DND-41 (cell line): ENCODE measurements at regions not wholly inside any gene's neighbourhood (a gene's known extent, or its start where the extent isn't known, plus 50 kb on each side); places are given as distances from the start of the nearest gene placed in this dataset.

Experiments used
- ATAC-seq: fragments of 200-7000 bp; cut with Tn5 transposase; 3 replicates; pipeline ENCODE4 v1.9.1; 2021; ENCODE audit warnings: low read depth; ENCODE audit not compliant: insufficient read depth
- DNase-seq: peaks from one replicate; pipeline ENCODE4 v3.0.0-alpha.2; 2020
- H2AFZ ChIP-seq: 2 replicates; pipeline ENCODE4 v1.6.0; 2012; ENCODE audit warnings: low read depth, low read length
- H3K27ac ChIP-seq: 2 replicates; pipeline ENCODE4 v1.5.1; 2012; ENCODE audit warnings: low read length, inconsistent platforms
- H3K27me3 ChIP-seq: fragments of 200-600 bp; sonication (generic); 2 replicates; pipeline ENCODE4 v1.6.0; 2012; ENCODE audit warnings: low read length, mild to moderate bottlenecking, inconsistent platforms; ENCODE audit not compliant: insufficient read depth, poor library complexity
- H3K36me3 ChIP-seq: 2 replicates; pipeline ENCODE4 v1.5.1; 2012; ENCODE audit warnings: low read length, inconsistent platforms; ENCODE audit not compliant: insufficient read depth
- H3K4me1 ChIP-seq: 2 replicates; pipeline ENCODE4 v1.5.1; 2012; ENCODE audit warnings: mild to moderate bottlenecking, low read length; ENCODE audit not compliant: insufficient read depth
- H3K4me2 ChIP-seq: 2 replicates; pipeline ENCODE4 v1.6.0; 2012; ENCODE audit warnings: mild to moderate bottlenecking, moderate library complexity, low read length, inconsistent platforms; ENCODE audit not compliant: insufficient read depth
- H3K4me3 ChIP-seq, 2 experiments: fragments of 200-600 bp in 1 of 2; shearing (Covaris generic) in 1 of 2; 2 replicates each; pipeline ENCODE4 v1.5.1; 2012 to 2016; ENCODE audit warnings: inconsistent platforms in 2 of 2, low read length in 2 of 2, mild to moderate bottlenecking in 2 of 2, low read depth in 1 of 2, moderate library complexity in 1 of 2
- H3K79me2 ChIP-seq: 2 replicates; pipeline ENCODE4 v1.6.0; 2012; ENCODE audit warnings: low read length, inconsistent platforms; ENCODE audit not compliant: insufficient read depth
- H3K9ac ChIP-seq: 2 replicates; pipeline ENCODE4 v1.6.0; 2012; ENCODE audit warnings: low read depth, mild to moderate bottlenecking, inconsistent platforms, low read length, moderate library complexity
- H3K9me3 ChIP-seq: 2 replicates; pipeline ENCODE4 v1.5.1; 2012; ENCODE audit warnings: low read length, moderate library complexity, mild to moderate bottlenecking, inconsistent platforms; ENCODE audit not compliant: insufficient read depth, severe bottlenecking
- H4K20me1 ChIP-seq: 2 replicates; pipeline ENCODE4 v1.6.0; 2012; ENCODE audit warnings: low read length; ENCODE audit not compliant: insufficient read depth
- CTCF ChIP-seq: IDR thresholded peaks from 2 replicates; pipeline ENCODE4 v1.5.1; 2012; ENCODE audit warnings: borderline replicate concordance, low read length, moderate library complexity, mild to moderate bottlenecking; ENCODE audit not compliant: poor library complexity, severe bottlenecking; ENCODE audit errors: extremely low read depth
- EZH2 ChIP-seq: IDR thresholded peaks from 3 replicates; pipeline ENCODE4 v1.6.1; 2012; ENCODE audit warnings: borderline replicate concordance, low read depth, mild to moderate bottlenecking, moderate library complexity, low read length, inconsistent platforms; ENCODE audit not compliant: severe bottlenecking

- Histone ChIP-seq H2AFZ (no peak overlapping the region), H3K27me3 (no peaks in the 10 kb centered on the region), H3K79me2 (no peaks in the 10 kb centered on the region), H3K4me1 (no peaks in the 10 kb centered on the region), H3K9me3 (no peaks in the 10 kb centered on the region), H3K9ac (no peak overlapping the region), H3K36me3 (no peaks in the 10 kb centered on the region), H4K20me1 (no peaks in the 10 kb centered on the region), H3K4me3 (no peak overlapping the region), H3K27ac (no peak overlapping the region), H3K4me2 (no peak overlapping the region)
- no peak for TF ChIP-seq EZH2
- TF ChIP-seq CTCF, result no peak
- ATAC-seq (no peak), DNase-seq (no peak)
Observed at GRCh38 chr18:7305416-7305815, 74.5 kb downstream of the LRRC30 start.

- no peak overlapping the region for H3K27ac ChIP-seq
- no peaks in the 10 kb centered on the region for H4K20me1 ChIP-seq
- no peak overlapping the region for H3K9ac ChIP-seq
- ATAC-seq (no peak), DNase-seq (no peak)
- no peaks in the 10 kb centered on the region for H3K36me3 ChIP-seq
- no peak overlapping the region for H3K4me3 ChIP-seq
- no peak overlapping the region for H2AFZ ChIP-seq
- H3K4me2 ChIP-seq, result no peak overlapping the region
- H3K27me3 ChIP-seq, result no peaks in the 10 kb centered on the region
- H3K4me1 ChIP-seq, result no peaks in the 10 kb centered on the region
- no peaks in the 10 kb centered on the region for H3K79me2 ChIP-seq
- TF ChIP-seq EZH2 (no peak), CTCF (no peak)
- H3K9me3 ChIP-seq, result no peaks in the 10 kb centered on the region
Observed at GRCh38 chr18:7307030-7307429, 76.1 kb downstream of the LRRC30 start.

- TF ChIP-seq CTCF (no peak), EZH2 (no peak)
- Histone ChIP-seq H3K27me3 (no peaks in the 10 kb centered on the region), H3K27ac (no peak overlapping the region), H3K4me1 (no peaks in the 10 kb centered on the region), H2AFZ (no peak overlapping the region), H3K9me3 (no peaks in the 10 kb centered on the region), H3K4me2 (no peak overlapping the region), H3K9ac (no peak overlapping the region), H4K20me1 (no peaks in the 10 kb centered on the region), H3K79me2 (no peaks in the 10 kb centered on the region), H3K4me3 (no peak overlapping the region), H3K36me3 (no peaks in the 10 kb centered on the region)
- ATAC-seq (no peak), DNase-seq (no peak)
Observed at GRCh38 chr18:7307526-7307925, 76.6 kb downstream of the LRRC30 start.

GRCh38 chr18:7317804-7318231 lies 86.9 kb downstream of the LRRC30 start:
- H3K79me2 ChIP-seq, result no peaks in the 10 kb centered on the region
- ATAC-seq (no peak), DNase-seq (no peak)
- H3K36me3 ChIP-seq, result no peaks in the 10 kb centered on the region
- no peak overlapping the region for H3K4me3 ChIP-seq
- no peaks in the 10 kb centered on the region for H3K4me1 ChIP-seq
- H3K4me2 ChIP-seq, result no peak overlapping the region
- H2AFZ ChIP-seq, result no peak overlapping the region
- no peak overlapping the region for H3K27ac ChIP-seq
- H3K9ac ChIP-seq, result no peak overlapping the region
- H3K27me3 ChIP-seq, result no peaks in the 10 kb centered on the region
- no peaks in the 10 kb centered on the region for H4K20me1 ChIP-seq
- no peaks in the 10 kb centered on the region for H3K9me3 ChIP-seq
- no peak for TF ChIP-seq CTCF
- TF ChIP-seq EZH2, result no peak
